Osteocyte (in vitro differentiated cells): ENCODE measurements at regions not wholly inside any gene's neighbourhood (a gene's known extent, or its start where the extent isn't known, plus 50 kb on each side); places are given as distances from the start of the nearest gene placed in this dataset.

Source experiments
- DNase-seq: peaks from one replicate; pipeline ENCODE4 v3.0.0; 2021; ENCODE audit warnings: mixed read lengths; ENCODE audit not compliant: unreplicated experiment; ENCODE audit errors: extremely low spot score
- H3K27ac Mint-ChIP-seq: one replicate; pipeline ENCODE4 v1.8.0; 2021; ENCODE audit warnings: mild to moderate bottlenecking, mixed read lengths; ENCODE audit not compliant: unreplicated experiment
- H3K27me3 Mint-ChIP-seq: one replicate; pipeline ENCODE4 v1.8.0; 2021; ENCODE audit warnings: mixed read lengths; ENCODE audit not compliant: unreplicated experiment
- H3K36me3 Mint-ChIP-seq: one replicate; pipeline ENCODE4 v1.8.0; 2021; ENCODE audit warnings: mixed read lengths; ENCODE audit not compliant: unreplicated experiment
- H3K4me1 Mint-ChIP-seq: one replicate; pipeline ENCODE4 v1.8.0; 2021; ENCODE audit warnings: mixed read lengths; ENCODE audit not compliant: unreplicated experiment
- H3K4me3 Mint-ChIP-seq: one replicate; pipeline ENCODE4 v1.8.0; 2021; ENCODE audit warnings: mild to moderate bottlenecking, moderate library complexity, mixed read lengths; ENCODE audit not compliant: unreplicated experiment
- H3K9me3 Mint-ChIP-seq: one replicate; pipeline ENCODE4 v1.8.0; 2021; ENCODE audit warnings: mixed read lengths; ENCODE audit not compliant: unreplicated experiment
- CTCF ChIP-seq: fragments of 200-600 bp; sonication (generic); IDR thresholded peaks from 2 replicates; pipeline ENCODE4 v1.5.0; 2021; ENCODE audit warnings: antibody characterized with exemption, mild to moderate bottlenecking, moderate library complexity

DNA sequence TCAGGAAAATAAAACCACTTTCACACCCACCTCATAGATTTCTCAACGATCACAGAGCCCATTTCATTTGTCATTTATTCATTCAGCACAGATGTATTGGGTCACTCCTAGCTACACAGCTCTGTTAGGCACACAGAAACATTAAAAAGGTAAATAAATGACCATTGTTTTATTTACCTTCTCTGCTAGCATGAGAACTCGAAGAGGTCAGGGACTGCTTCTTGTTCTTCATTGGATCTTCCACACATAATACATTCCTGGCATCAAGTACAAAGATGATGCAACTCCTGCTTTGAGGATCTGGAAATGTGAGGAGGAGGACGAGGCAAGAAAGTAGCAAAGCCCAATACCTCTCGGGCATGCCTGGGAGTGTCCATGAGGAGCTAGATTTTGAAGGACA, 168.1 kb downstream of the RBM26 start:
- Mint-ChIP-seq H3K9me3 (peaks cover 3% of the 10 kb centered on the region), H3K27ac (no peak overlapping the region), H3K4me1 (no peaks in the 10 kb centered on the region), H3K27me3 (no peaks in the 10 kb centered on the region), H3K36me3 (no peaks in the 10 kb centered on the region), H3K4me3 (no peak overlapping the region)
- no peak for TF ChIP-seq CTCF
- no peak for DNase-seq

DNA sequence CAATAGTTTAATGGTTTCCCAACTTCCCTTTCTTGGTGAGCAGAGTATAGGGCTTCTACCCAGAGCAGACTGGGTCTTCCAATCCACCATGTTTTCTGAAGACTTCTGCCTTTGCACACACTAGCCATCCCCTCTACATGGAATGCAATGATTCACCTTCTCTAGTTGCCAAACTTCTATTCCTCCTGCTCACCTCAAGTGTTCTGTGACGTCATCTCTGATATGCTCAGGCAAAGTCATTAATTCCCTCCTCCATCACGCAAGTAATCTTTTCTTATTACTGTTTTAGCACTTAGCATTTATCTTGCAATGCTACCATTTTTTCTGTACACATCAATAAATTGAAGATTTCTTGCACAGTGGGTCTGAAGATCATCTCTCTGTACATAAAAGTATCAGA, 174.2 kb downstream of the RBM26 start:
- H3K27ac Mint-ChIP-seq: no peak overlapping the region
- no peaks in the 10 kb centered on the region for H3K36me3 Mint-ChIP-seq
- H3K4me1 Mint-ChIP-seq: no peaks in the 10 kb centered on the region
- H3K4me3 Mint-ChIP-seq: no peak overlapping the region
- H3K27me3 Mint-ChIP-seq: peaks cover 5% of the 10 kb centered on the region
- no peak for DNase-seq
- no peak for TF ChIP-seq CTCF
- peaks cover 3% of the 10 kb centered on the region for H3K9me3 Mint-ChIP-seq

- peaks cover 9% of the 10 kb centered on the region for H3K27me3 Mint-ChIP-seq
- no peak overlapping the region for H3K4me3 Mint-ChIP-seq
- H3K4me1 Mint-ChIP-seq: no peaks in the 10 kb centered on the region
Measured at GRCh38 chr13:79229761-79230160, 176.3 kb downstream of the RBM26 start.

GRCh38 chr13:79228972-79229371, 177.1 kb downstream of the RBM26 start:
- Mint-ChIP-seq H3K9me3 (no peaks in the 10 kb centered on the region), H3K27ac (no peak overlapping the region), H3K4me3 (no peak overlapping the region), H3K36me3 (no peaks in the 10 kb centered on the region), H3K4me1 (no peaks in the 10 kb centered on the region), H3K27me3 (peaks cover 9% of the 10 kb centered on the region)
- TF ChIP-seq CTCF: no peak
- DNase-seq: no peak

More at GRCh38 chr13:79229761-79230160, 176.3 kb downstream of the RBM26 start:
- Mint-ChIP-seq H3K9me3 (no peaks in the 10 kb centered on the region), H3K27ac (no peak overlapping the region), H3K36me3 (no peaks in the 10 kb centered on the region)
- DNase-seq: no peak
- no peak for TF ChIP-seq CTCF

DNA sequence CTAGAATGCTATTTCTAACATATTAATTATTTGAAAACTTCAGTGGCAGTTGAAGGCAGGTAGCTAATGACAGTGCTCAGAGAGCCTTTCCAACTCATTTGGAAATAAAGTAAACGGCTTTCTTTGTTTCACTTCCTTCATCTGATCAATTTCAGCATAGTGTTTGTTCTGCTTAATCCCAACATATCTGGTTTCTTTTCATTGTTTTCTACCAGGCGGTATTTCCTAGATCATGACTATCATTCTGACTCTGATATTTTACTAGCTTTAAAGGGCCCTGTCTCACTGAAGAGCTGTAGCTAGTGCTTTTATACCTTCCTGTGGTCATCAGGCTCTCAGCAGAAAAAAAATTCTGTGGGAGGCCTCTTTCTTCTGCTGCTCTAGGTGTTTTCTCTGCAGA, 178.6 kb downstream of the RBM26 start:
- Mint-ChIP-seq H3K27me3 (peaks cover 9% of the 10 kb centered on the region), H3K36me3 (no peaks in the 10 kb centered on the region)
- TF ChIP-seq CTCF: no peak

More for the DNA sequence above, 178.6 kb downstream of the RBM26 start:
- H3K4me3 Mint-ChIP-seq: no peak overlapping the region
- no peaks in the 10 kb centered on the region for H3K4me1 Mint-ChIP-seq
- no peak overlapping the region for H3K27ac Mint-ChIP-seq
- no peak for DNase-seq
- H3K9me3 Mint-ChIP-seq: no peaks in the 10 kb centered on the region
